ENCODE measurements at regions not wholly inside any gene's neighbourhood (a gene's known extent, or its start where the extent isn't known, plus 50 kb on each side); places are given as distances from the start of the nearest gene placed in this dataset.

GRCh38 chr6:140073456-140073855, 699.0 kb upstream of the CITED2 start:
- in situ Hi-C loops (cut with MboI; ENCODE audit: low sequenced_read_pairs): no loop called here
- H3K4me1 ChIP-seq: no peaks in the 10 kb centered on the region

GRCh38 chr6:140071601-140072062, 697.2 kb upstream of the CITED2 start:
- Histone ChIP-seq H3K4me3 (no peak overlapping the region), H3K9me3 (no peaks in the 10 kb centered on the region), H3K4me1 (no peaks in the 10 kb centered on the region), H3K36me3 (replicated peaks) (no peaks in the 10 kb centered on the region), H3K27me3 (ENCODE audit: low read depth) (no peaks in the 10 kb centered on the region)
- DNase-seq (ENCODE audit: low spot score in 2 of 2): no peak
- in situ Hi-C loops (cut with MboI; ENCODE audit: low sequenced_read_pairs): no loop called here

More at GRCh38 chr6:140073456-140073855, 699.0 kb upstream of the CITED2 start:
- Histone ChIP-seq H3K9me3 (no peaks in the 10 kb centered on the region), H3K27me3 (ENCODE audit: low read depth) (no peaks in the 10 kb centered on the region), H3K4me3 (no peak overlapping the region), H3K36me3 (replicated peaks) (no peaks in the 10 kb centered on the region)
- no peak for DNase-seq (ENCODE audit: low spot score in 2 of 2)

GRCh38 chr6:140070846-140071473, 696.5 kb upstream of the CITED2 start:
- in situ Hi-C loops (cut with MboI; ENCODE audit: low sequenced_read_pairs): no loop called here
- DNase-seq (ENCODE audit: low spot score in 2 of 2): no peak
- H3K27me3 ChIP-seq (ENCODE audit: low read depth): no peaks in the 10 kb centered on the region
- no peak overlapping the region for H3K4me3 ChIP-seq
- no peaks in the 10 kb centered on the region for H3K4me1 ChIP-seq
- H3K36me3 ChIP-seq (replicated peaks): no peaks in the 10 kb centered on the region
- no peaks in the 10 kb centered on the region for H3K9me3 ChIP-seq

- DNase-seq (ENCODE audit: low spot score in 2 of 2): no peak
- Histone ChIP-seq H3K4me1 (no peaks in the 10 kb centered on the region), H3K4me3 (no peak overlapping the region), H3K9me3 (no peaks in the 10 kb centered on the region), H3K36me3 (replicated peaks) (no peaks in the 10 kb centered on the region), H3K27me3 (ENCODE audit: low read depth) (no peaks in the 10 kb centered on the region)
- in situ Hi-C loops (cut with MboI; ENCODE audit: low sequenced_read_pairs): no loop called here
Observed at GRCh38 chr6:140069576-140069975, 695.1 kb upstream of the CITED2 start.

GRCh38 chr6:140068801-140069200, 694.4 kb upstream of the CITED2 start:
- Histone ChIP-seq H3K36me3 (replicated peaks) (no peaks in the 10 kb centered on the region), H3K4me3 (no peak overlapping the region), H3K9me3 (no peaks in the 10 kb centered on the region), H3K27me3 (ENCODE audit: low read depth) (no peaks in the 10 kb centered on the region), H3K4me1 (no peaks in the 10 kb centered on the region)
- DNase-seq (ENCODE audit: low spot score in 2 of 2): no peak
- in situ Hi-C loops (cut with MboI; ENCODE audit: low sequenced_read_pairs): no loop called here

- Histone ChIP-seq H3K4me1 (peaks cover 5% of the 10 kb centered on the region), H3K4me3 (no peak overlapping the region), H3K9me3 (no peaks in the 10 kb centered on the region), H3K27me3 (ENCODE audit: low read depth) (no peaks in the 10 kb centered on the region), H3K36me3 (replicated peaks) (no peaks in the 10 kb centered on the region)
- DNase-seq (ENCODE audit: low spot score in 2 of 2): no peak
- in situ Hi-C loops (cut with MboI; ENCODE audit: low sequenced_read_pairs): no loop called here
Observed at GRCh38 chr6:140064366-140064765, 689.9 kb upstream of the CITED2 start.

GRCh38 chr6:140063021-140063399, 688.6 kb upstream of the CITED2 start:
- no peak overlapping the region for H3K4me3 ChIP-seq
- peaks cover 5% of the 10 kb centered on the region for H3K4me1 ChIP-seq
- no peaks in the 10 kb centered on the region for H3K27me3 ChIP-seq (ENCODE audit: low read depth)
- no peaks in the 10 kb centered on the region for H3K36me3 ChIP-seq (replicated peaks)
- no peaks in the 10 kb centered on the region for H3K9me3 ChIP-seq
- DNase-seq (ENCODE audit: low spot score in 2 of 2): no peak
- in situ Hi-C loops (cut with MboI; ENCODE audit: low sequenced_read_pairs): no loop called here

GRCh38 chr6:140062043-140063020, 687.9 kb upstream of the CITED2 start:
- DNase-seq (ENCODE audit: low spot score in 2 of 2): peak in 1 of 2 experiments; percentile 27
- H3K4me1 ChIP-seq: peaks cover 5% of the 10 kb centered on the region
- in situ Hi-C loops (cut with MboI; ENCODE audit: low sequenced_read_pairs): no loop called here

GRCh38 chr6:140061110-140062042, 686.9 kb upstream of the CITED2 start:
- no peaks in the 10 kb centered on the region for H3K9me3 ChIP-seq
- no peak overlapping the region for H3K4me3 ChIP-seq
- DNase-seq (ENCODE audit: low spot score in 2 of 2): no peak
- in situ Hi-C loops (cut with MboI; ENCODE audit: low sequenced_read_pairs): no loop called here
- H3K27me3 ChIP-seq (ENCODE audit: low read depth): no peaks in the 10 kb centered on the region
- H3K36me3 ChIP-seq (replicated peaks): no peaks in the 10 kb centered on the region
- H3K4me1 ChIP-seq: peaks cover 5% of the 10 kb centered on the region

More at GRCh38 chr6:140062043-140063020, 687.9 kb upstream of the CITED2 start:
- Histone ChIP-seq H3K9me3 (no peaks in the 10 kb centered on the region), H3K4me3 (no peak overlapping the region), H3K36me3 (replicated peaks) (no peaks in the 10 kb centered on the region), H3K27me3 (ENCODE audit: low read depth) (no peaks in the 10 kb centered on the region)

GRCh38 chr6:140059947-140060346, 685.5 kb upstream of the CITED2 start:
- no peak overlapping the region for H3K4me3 ChIP-seq
- H3K36me3 ChIP-seq (replicated peaks): no peaks in the 10 kb centered on the region
- H3K27me3 ChIP-seq (ENCODE audit: low read depth): no peaks in the 10 kb centered on the region
- H3K4me1 ChIP-seq: peaks cover 5% of the 10 kb centered on the region
- no peak for DNase-seq (ENCODE audit: low spot score in 2 of 2)
- no peaks in the 10 kb centered on the region for H3K9me3 ChIP-seq
- in situ Hi-C loops (cut with MboI; ENCODE audit: low sequenced_read_pairs): no loop called here

GRCh38 chr6:140058863-140059262, 684.4 kb upstream of the CITED2 start:
- H3K36me3 ChIP-seq (replicated peaks): no peaks in the 10 kb centered on the region
- in situ Hi-C loops (cut with MboI; ENCODE audit: low sequenced_read_pairs): no loop called here
- no peaks in the 10 kb centered on the region for H3K9me3 ChIP-seq
- H3K27me3 ChIP-seq (ENCODE audit: low read depth): no peaks in the 10 kb centered on the region
- H3K4me3 ChIP-seq: no peak overlapping the region
- DNase-seq (ENCODE audit: low spot score in 2 of 2): no peak
- peaks cover 5% of the 10 kb centered on the region for H3K4me1 ChIP-seq

GRCh38 chr6:140052736-140053729, 678.6 kb upstream of the CITED2 start:
- in situ Hi-C loops (cut with MboI; ENCODE audit: low sequenced_read_pairs): no loop called here
- DNase-seq (ENCODE audit: low spot score in 2 of 2): peak; percentile 18 to 38
- H3K9me3 ChIP-seq: no peaks in the 10 kb centered on the region
- no peaks in the 10 kb centered on the region for H3K36me3 ChIP-seq (replicated peaks)
- no peaks in the 10 kb centered on the region for H3K27me3 ChIP-seq (ENCODE audit: low read depth)
- H3K4me1 ChIP-seq: no peaks in the 10 kb centered on the region
- H3K4me3 ChIP-seq: no peak overlapping the region
